ENCODE measurements at regions not wholly inside any gene's neighbourhood (a gene's known extent, or its start where the extent isn't known, plus 50 kb on each side); places are given as distances from the start of the nearest gene placed in this dataset.
"Not testable (repeated sequence)": the region's sequence is repeated elsewhere in the genome, so short reads cannot be mapped to it uniquely, and the experiment has no call there.

DNA sequence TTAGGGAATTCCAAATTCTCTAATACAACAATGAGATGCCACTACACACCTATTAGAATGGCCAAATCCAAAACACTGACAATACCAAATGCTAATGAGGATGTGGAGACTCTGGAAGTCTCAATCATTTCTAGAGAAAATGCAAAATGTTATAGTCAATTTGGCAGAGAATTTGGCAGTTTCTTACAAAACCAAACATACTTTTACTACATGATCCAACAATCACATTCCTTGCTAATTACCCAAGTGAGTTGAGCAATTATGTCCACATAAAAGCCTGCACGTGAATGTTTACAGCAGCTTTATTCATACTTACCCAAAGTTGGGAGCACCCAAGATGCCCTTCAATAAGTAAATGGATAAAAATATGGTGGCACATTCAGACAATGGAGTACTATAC is 278.4 kb upstream of the TGFBR2 start:
- TF ChIP-seq CREB1 (CRISPR knock-in tag; IDR thresholded peaks at IDR 0.05); IRF1 (CRISPR knock-in tag; IDR thresholded peaks at IDR 0.05); ZNF263 (CRISPR knock-in tag; IDR thresholded peaks at IDR 0.05; ENCODE audit: low read depth): not testable (repeated sequence)
